Breast epithelium (tissue), 4 donors: ENCODE measurements at regions not wholly inside any gene's neighbourhood (a gene's known extent, or its start where the extent isn't known, plus 50 kb on each side); places are given as distances from the start of the nearest gene placed in this dataset.

Experiments used
- DNase-seq, 2 donors: peaks; one replicate each; pipeline ENCODE4 v3.0.0-alpha.2; 2019; ENCODE audit warnings: low spot score in 2 of 2
- H3K27ac ChIP-seq, 2 donors: fragments of 200-600 bp; sonication (generic) in 1 of 2; one replicate each; pipeline ENCODE4 v1.5.1; 2016 to 2019; ENCODE audit warnings: mild to moderate bottlenecking in 1 of 2
- H3K27me3 ChIP-seq, 2 donors: fragments of 200-600 bp; sonication (generic) in 1 of 2; one replicate each; pipeline versions ENCODE4 v1.5.1 to v1.6.0; 2017 to 2019; ENCODE audit warnings: control low read depth in 1 of 2, mild to moderate bottlenecking in 1 of 2
- H3K36me3 ChIP-seq: fragments of 200-600 bp; one replicate; pipeline ENCODE4 v1.5.1; 2019
- H3K4me1 ChIP-seq, 2 donors: fragments of 200-600 bp; sonication (generic); one replicate each; pipeline ENCODE4 v1.5.1; 2016 to 2019; ENCODE audit warnings: control low read depth in 1 of 2
- H3K4me3 ChIP-seq, 3 donors: fragments of 200-600 bp; sonication (generic); 1 replicate in 2 of 3; 2 replicates in 1 of 3; pipeline ENCODE4 v1.5.1; 2016 to 2019; ENCODE audit warnings: mild to moderate bottlenecking in 3 of 3, moderate library complexity in 2 of 3
- H3K9me3 ChIP-seq, 2 donors: fragments of 200-600 bp; sonication (generic) in 1 of 2; one replicate each; pipeline ENCODE4 v1.5.1; 2016 to 2019; ENCODE audit warnings: control low read depth in 1 of 2
- POLR2A ChIP-seq: fragments of 450-650 bp; IDR thresholded peaks from one replicate; pipeline ENCODE4 v1.6.1; 2016; ENCODE audit warnings: antibody characterized with exemption, mild to moderate bottlenecking, moderate library complexity
- POLR2AphosphoS5 ChIP-seq, 3 donors: sonication (generic); formaldehyde crosslinking; IDR thresholded peaks; one replicate each; pipeline ENCODE4 v1.6.1; 2017; ENCODE audit warnings: antibody characterized with exemption in 3 of 3
- intact Hi-C: fragments of 100-400 bp; cut with DNase I; formaldehyde crosslinking; loops from one replicate; pipeline ENCODE4 v1.15.1; 2023; ENCODE audit warnings: low total_unique reads
- TF ChIP-seq, protein P1 (sequence below), 3 donors: fragments of 450-650 bp; IDR thresholded peaks; one replicate each; pipeline ENCODE4 v1.5.1; 2016 to 2017; ENCODE audit warnings: antibody characterized with exemption in 3 of 3, mild to moderate bottlenecking in 3 of 3, moderate library complexity in 3 of 3

DNA sequence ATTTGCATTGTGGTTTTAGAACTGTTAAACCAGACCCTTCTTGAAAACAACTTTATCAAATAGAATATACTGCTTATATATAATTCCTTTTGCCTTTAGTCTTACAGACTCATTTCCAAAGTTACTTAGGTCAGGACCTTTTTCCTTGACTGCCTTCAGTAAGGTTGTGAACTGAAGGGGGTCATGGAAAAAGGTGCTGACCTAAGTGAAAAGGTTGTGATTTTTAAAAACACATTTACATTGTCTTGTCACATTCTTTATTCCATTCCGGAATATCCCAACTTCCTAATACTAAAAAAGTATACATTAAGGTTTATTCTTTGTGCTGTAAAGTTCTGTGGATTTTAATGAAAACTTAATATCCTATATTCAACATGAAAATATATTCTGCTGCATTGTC lies 581.4 kb downstream of the SOCS6 start:
- Histone ChIP-seq H3K4me1 (no peaks in the 10 kb centered on the region), H3K27ac (no peak overlapping the region), H3K36me3 (no peaks in the 10 kb centered on the region), H3K9me3 (no peaks in the 10 kb centered on the region), H3K27me3 (no peaks in the 10 kb centered on the region), H3K4me3 (no peak overlapping the region)
- intact Hi-C loops = loop anchor here (5.0 kb wide), 1 partner anchor 98 kb away; no protein-coding TSS in a partner anchor
- TF ChIP-seq POLR2AphosphoS5 (IDR thresholded peaks at IDR 0.05) (no peak), POLR2A (no peak)
- TF ChIP-seq, protein P1, sequence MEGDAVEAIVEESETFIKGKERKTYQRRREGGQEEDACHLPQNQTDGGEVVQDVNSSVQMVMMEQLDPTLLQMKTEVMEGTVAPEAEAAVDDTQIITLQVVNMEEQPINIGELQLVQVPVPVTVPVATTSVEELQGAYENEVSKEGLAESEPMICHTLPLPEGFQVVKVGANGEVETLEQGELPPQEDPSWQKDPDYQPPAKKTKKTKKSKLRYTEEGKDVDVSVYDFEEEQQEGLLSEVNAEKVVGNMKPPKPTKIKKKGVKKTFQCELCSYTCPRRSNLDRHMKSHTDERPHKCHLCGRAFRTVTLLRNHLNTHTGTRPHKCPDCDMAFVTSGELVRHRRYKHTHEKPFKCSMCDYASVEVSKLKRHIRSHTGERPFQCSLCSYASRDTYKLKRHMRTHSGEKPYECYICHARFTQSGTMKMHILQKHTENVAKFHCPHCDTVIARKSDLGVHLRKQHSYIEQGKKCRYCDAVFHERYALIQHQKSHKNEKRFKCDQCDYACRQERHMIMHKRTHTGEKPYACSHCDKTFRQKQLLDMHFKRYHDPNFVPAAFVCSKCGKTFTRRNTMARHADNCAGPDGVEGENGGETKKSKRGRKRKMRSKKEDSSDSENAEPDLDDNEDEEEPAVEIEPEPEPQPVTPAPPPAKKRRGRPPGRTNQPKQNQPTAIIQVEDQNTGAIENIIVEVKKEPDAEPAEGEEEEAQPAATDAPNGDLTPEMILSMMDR (IDR thresholded peaks at IDR 0.05) = no peak
- DNase-seq = no peak

DNA sequence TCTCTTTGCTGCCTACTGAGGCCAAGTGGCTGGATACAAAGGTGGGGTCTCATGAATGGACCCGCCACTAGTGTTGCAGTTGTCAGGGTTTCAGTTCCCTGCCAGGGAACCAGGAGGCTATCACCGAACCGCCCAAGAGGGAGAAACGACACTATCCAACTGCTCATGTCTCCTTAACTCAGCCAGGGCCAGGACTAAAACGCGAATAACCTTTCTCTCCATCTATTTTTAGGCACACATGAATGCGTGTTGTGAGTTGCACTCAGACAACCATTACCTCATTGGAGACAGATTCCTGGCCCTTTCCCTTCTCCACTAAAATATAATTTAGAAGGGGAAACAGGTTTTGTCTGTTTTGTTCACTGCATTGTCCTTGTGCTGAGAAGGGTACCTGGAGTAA lies 559.5 kb downstream of the SOCS6 start:
- no peak for DNase-seq
- H3K4me1 ChIP-seq = no peaks in the 10 kb centered on the region
- no peak overlapping the region for H3K27ac ChIP-seq
- H3K9me3 ChIP-seq = no peaks in the 10 kb centered on the region
- no peaks in the 10 kb centered on the region for H3K27me3 ChIP-seq
- TF ChIP-seq POLR2A (no peak), POLR2AphosphoS5 (IDR thresholded peaks at IDR 0.05) (no peak)
- TF ChIP-seq, protein P1 (IDR thresholded peaks at IDR 0.05) = no peak
- intact Hi-C loops = no loop called here
- H3K4me3 ChIP-seq = no peak overlapping the region
- no peaks in the 10 kb centered on the region for H3K36me3 ChIP-seq

DNA sequence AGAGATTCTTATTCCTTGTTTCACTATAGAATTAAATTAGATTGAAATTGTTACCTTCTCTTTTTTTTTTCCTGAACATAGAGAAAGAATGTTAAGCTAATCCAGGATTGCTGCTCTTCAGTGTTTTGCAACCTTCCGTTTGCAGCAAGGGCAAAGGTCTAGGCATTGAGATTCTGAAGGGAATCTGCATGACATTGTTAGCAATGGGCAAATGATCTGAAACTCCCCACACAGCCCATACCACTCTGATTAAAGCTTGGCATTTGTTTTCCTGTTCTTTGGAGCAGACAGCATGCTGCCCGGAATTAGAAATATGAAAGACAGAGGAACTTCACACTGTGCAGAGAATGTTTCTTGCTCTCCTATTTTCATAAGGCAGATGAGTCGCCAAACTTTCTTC lies 551.8 kb downstream of the SOCS6 start:
- TF ChIP-seq, protein P1 (IDR thresholded peaks at IDR 0.05) = no peak
- TF ChIP-seq POLR2AphosphoS5 (IDR thresholded peaks at IDR 0.05) = no peak
- no peak for TF ChIP-seq POLR2A
- no peaks in the 10 kb centered on the region for H3K36me3 ChIP-seq
- H3K9me3 ChIP-seq = no peaks in the 10 kb centered on the region
- intact Hi-C loops = no loop called here
- no peaks in the 10 kb centered on the region for H3K27me3 ChIP-seq
- no peak for DNase-seq
- H3K4me3 ChIP-seq = no peak overlapping the region
- H3K4me1 ChIP-seq = no peaks in the 10 kb centered on the region
- no peak overlapping the region for H3K27ac ChIP-seq

DNA sequence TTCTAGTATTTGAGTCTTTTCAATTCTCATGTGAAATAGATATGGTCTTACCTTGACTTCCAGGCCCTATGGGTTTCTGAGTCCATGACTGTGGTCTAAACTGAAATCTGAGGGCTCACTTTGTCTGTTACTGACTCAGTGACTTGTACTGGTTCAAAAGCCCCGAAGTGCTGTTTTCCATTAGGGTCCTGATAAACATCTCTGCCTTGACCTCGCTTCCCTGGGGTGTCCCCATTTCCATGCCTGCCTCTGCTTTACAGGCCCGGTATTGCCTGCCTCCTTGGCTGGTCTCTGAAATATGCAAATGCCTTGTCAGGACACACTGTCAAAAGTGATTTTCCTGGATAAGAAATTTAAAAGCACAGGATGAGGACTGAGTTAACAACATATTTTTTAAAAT lies 538.8 kb downstream of the SOCS6 start:
- no peak for DNase-seq
- intact Hi-C loops = no loop called here
- Histone ChIP-seq H3K4me1 (no peaks in the 10 kb centered on the region), H3K4me3 (no peak overlapping the region), H3K36me3 (no peaks in the 10 kb centered on the region), H3K27me3 (no peaks in the 10 kb centered on the region), H3K27ac (no peak overlapping the region), H3K9me3 (no peaks in the 10 kb centered on the region)
- TF ChIP-seq POLR2A (no peak), POLR2AphosphoS5 (IDR thresholded peaks at IDR 0.05) (no peak)
- TF ChIP-seq, protein P1 (IDR thresholded peaks at IDR 0.05) = no peak

DNA sequence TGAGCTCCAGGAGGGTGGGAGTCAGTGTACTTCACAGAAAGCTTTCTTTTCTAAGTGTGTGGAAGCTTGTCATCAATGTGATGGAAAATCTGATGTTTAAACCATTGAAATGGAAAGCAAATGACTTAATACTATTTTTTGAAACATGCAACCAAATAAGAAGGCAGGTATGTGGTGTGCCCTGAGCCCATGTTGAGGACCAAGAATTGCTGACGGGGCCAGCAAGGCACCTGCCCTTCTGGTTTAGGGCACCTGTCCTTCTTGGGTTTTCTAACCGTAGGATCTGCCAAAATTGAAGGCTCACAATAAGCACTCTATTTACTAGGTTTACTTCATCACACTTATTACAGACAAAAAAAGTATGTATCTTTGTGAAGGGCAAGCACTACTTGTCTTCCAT lies 537.7 kb downstream of the SOCS6 start:
- Histone ChIP-seq H3K9me3 (no peaks in the 10 kb centered on the region), H3K4me3 (no peak overlapping the region), H3K27me3 (no peaks in the 10 kb centered on the region), H3K27ac (no peak overlapping the region), H3K36me3 (no peaks in the 10 kb centered on the region), H3K4me1 (no peaks in the 10 kb centered on the region)
- TF ChIP-seq, protein P1 (IDR thresholded peaks at IDR 0.05) = no peak
- TF ChIP-seq POLR2A (no peak), POLR2AphosphoS5 (IDR thresholded peaks at IDR 0.05) (no peak)
- intact Hi-C loops = no loop called here
- DNase-seq = no peak
